OCI-LY3 (cell line): ENCODE measurements at regions not wholly inside any gene's neighbourhood (a gene's known extent, or its start where the extent isn't known, plus 50 kb on each side); places are given as distances from the start of the nearest gene placed in this dataset.

Source experiments
- H2AFZ ChIP-seq: fragments of 200-600, 300-600 bp; shearing (Covaris generic); 2 replicates; pipeline ENCODE4 v1.6.0; 2014; ENCODE audit warnings: antibody characterized with exemption, low read depth, low read length
- H3K27ac ChIP-seq: fragments of 200-600, 300-600 bp; sonication (generic); 2 replicates; pipeline ENCODE4 v1.5.1; 2014; ENCODE audit warnings: mild to moderate bottlenecking, low read length, moderate library complexity, mixed read lengths
- H3K27me3 ChIP-seq: fragments of 200-600, 300-600 bp; sonication (generic); 2 replicates; pipeline ENCODE4 v1.6.1; 2014; ENCODE audit warnings: low read depth, low read length, mixed read lengths
- H3K36me3 ChIP-seq: fragments of 200-600, 300-600 bp; sonication (generic); replicated peaks from 2 replicates; pipeline ENCODE3; 2014; ENCODE audit warnings: low read depth, low read length, mixed read lengths
- H3K4me1 ChIP-seq: fragments of 300-600, 200-600 bp; sonication (generic); 2 replicates; pipeline ENCODE4 v1.6.1; 2014; ENCODE audit warnings: low read length, mixed read lengths
- H3K4me2 ChIP-seq: fragments of 200-600, 300-600 bp; sonication (generic); 2 replicates; pipeline ENCODE4 v1.6.1; 2014; ENCODE audit warnings: low read length, mixed read lengths
- H3K4me3 ChIP-seq: fragments of 300-600, 200-600 bp; sonication (generic); 2 replicates; pipeline ENCODE4 v1.5.1; 2014; ENCODE audit warnings: antibody characterized with exemption, mild to moderate bottlenecking, low read length, moderate library complexity
- H3K79me2 ChIP-seq: fragments of 300-600, 200-600 bp; shearing (Covaris generic); 2 replicates; pipeline ENCODE4 v1.6.1; 2014; ENCODE audit warnings: mild to moderate bottlenecking, low read length, mixed read lengths
- H3K9ac ChIP-seq: fragments of 300-600, 200-600 bp; shearing (Covaris generic); 2 replicates; pipeline ENCODE4 v1.6.0; 2014; ENCODE audit warnings: mild to moderate bottlenecking, low read length, moderate library complexity
- H3K9me3 ChIP-seq: fragments of 200-600, 300-600 bp; shearing (Covaris generic); 2 replicates; pipeline ENCODE4 v1.6.1; 2014; ENCODE audit warnings: low read length, mixed read lengths; ENCODE audit not compliant: insufficient read depth
- H4K20me1 ChIP-seq: fragments of 200-600, 300-600 bp; sonication (generic); 2 replicates; pipeline ENCODE4 v1.6.1; 2016; ENCODE audit warnings: low read length, mixed read lengths; ENCODE audit not compliant: insufficient read depth
- EZH2phosphoT487 ChIP-seq: fragments of 200-600 bp; shearing (Covaris generic); IDR thresholded peaks from 2 replicates; pipeline ENCODE4 v1.6.1; 2018; ENCODE audit warnings: antibody characterized with exemption, mixed run types, low read depth
- TF ChIP-seq, protein P1 (sequence below): fragments of 200-600, 300-600 bp; sonication (generic); IDR thresholded peaks from 2 replicates; pipeline ENCODE4 v1.5.1; 2014; ENCODE audit warnings: antibody characterized with exemption, low read length, low read depth

DNA sequence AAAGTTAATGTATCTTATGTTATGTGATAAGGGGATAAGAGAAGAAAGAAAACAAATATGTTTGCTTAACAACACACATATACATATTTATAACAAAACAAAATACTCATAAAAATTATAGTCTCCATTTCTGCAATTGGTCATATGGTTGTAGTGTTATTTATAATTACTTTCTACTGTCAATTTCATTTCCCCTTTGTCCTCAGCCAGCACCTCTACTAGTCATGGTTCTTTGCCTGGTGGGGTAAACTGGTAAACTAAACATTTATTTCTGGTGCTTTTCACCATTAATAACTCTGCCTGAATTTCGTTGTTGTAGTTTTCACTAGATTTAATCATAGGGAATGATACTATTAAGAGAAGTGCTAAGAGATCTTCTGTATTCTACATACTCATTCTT lies 88.0 kb upstream of the ALCAM start:
- Histone ChIP-seq H4K20me1 (no peaks in the 10 kb centered on the region), H3K36me3 (no peaks in the 10 kb centered on the region), H2AFZ (no peak overlapping the region), H3K4me2 (no peak overlapping the region), H3K27me3 (no peaks in the 10 kb centered on the region), H3K4me3 (no peak overlapping the region), H3K4me1 (peaks cover 8% of the 10 kb centered on the region), H3K9me3 (no peaks in the 10 kb centered on the region), H3K27ac (no peak overlapping the region), H3K9ac (no peak overlapping the region), H3K79me2 (no peaks in the 10 kb centered on the region)
- no peak for TF ChIP-seq EZH2phosphoT487
- TF ChIP-seq, protein P1, sequence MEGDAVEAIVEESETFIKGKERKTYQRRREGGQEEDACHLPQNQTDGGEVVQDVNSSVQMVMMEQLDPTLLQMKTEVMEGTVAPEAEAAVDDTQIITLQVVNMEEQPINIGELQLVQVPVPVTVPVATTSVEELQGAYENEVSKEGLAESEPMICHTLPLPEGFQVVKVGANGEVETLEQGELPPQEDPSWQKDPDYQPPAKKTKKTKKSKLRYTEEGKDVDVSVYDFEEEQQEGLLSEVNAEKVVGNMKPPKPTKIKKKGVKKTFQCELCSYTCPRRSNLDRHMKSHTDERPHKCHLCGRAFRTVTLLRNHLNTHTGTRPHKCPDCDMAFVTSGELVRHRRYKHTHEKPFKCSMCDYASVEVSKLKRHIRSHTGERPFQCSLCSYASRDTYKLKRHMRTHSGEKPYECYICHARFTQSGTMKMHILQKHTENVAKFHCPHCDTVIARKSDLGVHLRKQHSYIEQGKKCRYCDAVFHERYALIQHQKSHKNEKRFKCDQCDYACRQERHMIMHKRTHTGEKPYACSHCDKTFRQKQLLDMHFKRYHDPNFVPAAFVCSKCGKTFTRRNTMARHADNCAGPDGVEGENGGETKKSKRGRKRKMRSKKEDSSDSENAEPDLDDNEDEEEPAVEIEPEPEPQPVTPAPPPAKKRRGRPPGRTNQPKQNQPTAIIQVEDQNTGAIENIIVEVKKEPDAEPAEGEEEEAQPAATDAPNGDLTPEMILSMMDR: no peak

DNA sequence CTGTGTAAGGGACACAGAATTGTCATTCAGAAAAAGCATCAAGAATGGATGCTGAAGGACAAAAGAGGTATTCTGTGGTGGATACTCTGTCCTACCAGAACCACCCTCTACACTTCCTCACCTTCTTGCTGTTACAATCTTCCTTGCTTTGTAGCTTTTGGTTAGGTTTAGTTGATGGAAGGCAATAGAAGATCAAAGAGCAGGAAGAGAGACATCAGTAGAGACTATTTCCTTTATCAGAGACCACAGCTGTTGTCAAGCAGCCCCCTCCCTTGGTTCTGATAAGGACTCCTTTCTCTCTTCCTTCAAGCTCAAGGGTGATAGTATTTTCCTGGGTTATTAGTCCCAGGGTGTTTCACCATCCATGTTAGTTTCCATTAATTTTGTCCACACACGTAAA lies 84.7 kb upstream of the ALCAM start:
- TF ChIP-seq, protein P1: no peak
- TF ChIP-seq EZH2phosphoT487: no peak
- Histone ChIP-seq H3K9ac (no peak overlapping the region), H3K4me1 (peaks cover 8% of the 10 kb centered on the region), H3K27me3 (no peaks in the 10 kb centered on the region), H3K27ac (no peak overlapping the region), H3K4me2 (no peak overlapping the region), H3K36me3 (no peaks in the 10 kb centered on the region), H4K20me1 (no peaks in the 10 kb centered on the region), H2AFZ (no peak overlapping the region; the same call in 1 of the 2 replicates), H3K4me3 (no peak overlapping the region), H3K79me2 (no peaks in the 10 kb centered on the region), H3K9me3 (no peaks in the 10 kb centered on the region)

DNA sequence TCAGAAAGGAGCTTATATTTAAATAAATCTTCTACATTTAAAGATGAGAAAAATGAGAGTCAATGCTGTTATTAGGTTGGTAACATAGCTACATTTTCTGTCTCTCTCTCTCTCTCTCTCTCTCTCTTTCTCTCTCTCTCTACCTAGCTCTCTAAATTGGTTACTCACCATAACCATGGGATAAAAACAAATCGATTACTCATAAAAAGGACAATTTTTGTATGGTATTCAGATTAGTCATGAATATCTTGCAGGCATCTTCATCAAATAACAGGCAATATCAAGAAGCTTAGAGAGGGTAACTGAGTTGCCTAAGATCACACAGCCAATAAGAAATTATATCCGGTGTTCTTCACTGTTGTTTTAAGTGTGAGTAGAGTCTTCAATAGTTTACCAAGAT lies 81.8 kb upstream of the ALCAM start:
- Histone ChIP-seq H4K20me1 (no peaks in the 10 kb centered on the region), H3K36me3 (no peaks in the 10 kb centered on the region), H3K27ac (no peak overlapping the region), H2AFZ (no peak overlapping the region), H3K9me3 (no peaks in the 10 kb centered on the region), H3K9ac (no peak overlapping the region), H3K4me1 (no peaks in the 10 kb centered on the region; the same call in 1 of the 2 replicates), H3K79me2 (no peaks in the 10 kb centered on the region), H3K27me3 (no peaks in the 10 kb centered on the region), H3K4me3 (no peak overlapping the region), H3K4me2 (no peak overlapping the region)
- TF ChIP-seq EZH2phosphoT487: no peak
- TF ChIP-seq, protein P1: no peak

DNA sequence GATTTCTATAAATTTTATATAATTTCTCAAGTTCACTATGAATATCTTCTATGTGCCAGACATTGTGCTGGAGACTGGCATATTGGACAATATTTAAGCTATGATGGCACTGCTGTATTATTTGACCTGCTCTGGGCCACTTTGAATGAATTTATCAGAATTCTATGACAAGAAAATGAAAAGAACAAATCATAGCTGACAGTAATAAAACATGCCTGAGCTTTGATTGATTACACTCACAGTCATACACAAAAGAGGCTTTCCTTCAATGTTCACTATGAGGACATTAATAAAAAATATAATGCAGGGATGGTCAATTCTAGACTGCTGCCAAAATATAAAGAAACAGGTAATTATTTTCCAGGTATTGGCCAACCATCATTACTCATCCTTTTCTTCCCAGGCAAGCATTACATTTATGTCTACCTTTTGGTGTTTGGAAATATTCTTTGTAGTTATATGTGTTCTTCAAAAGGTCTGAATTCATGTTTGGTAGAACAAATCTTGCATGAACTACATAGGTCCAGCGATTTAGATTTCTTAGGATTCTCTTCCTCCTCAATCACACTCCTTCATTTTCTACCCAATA lies 81.0 kb upstream of the ALCAM start:
- H3K79me2 ChIP-seq: no peaks in the 10 kb centered on the region
- H3K4me1 ChIP-seq: no peaks in the 10 kb centered on the region; the same call in 1 of the 2 replicates
- no peak overlapping the region for H3K27ac ChIP-seq
- H3K9ac ChIP-seq: no peak overlapping the region
- H3K9me3 ChIP-seq: no peaks in the 10 kb centered on the region
- no peak overlapping the region for H2AFZ ChIP-seq
- H3K36me3 ChIP-seq: no peaks in the 10 kb centered on the region
- no peak for TF ChIP-seq EZH2phosphoT487
- TF ChIP-seq, protein P1: no peak
- no peak overlapping the region for H3K4me2 ChIP-seq
- H3K4me3 ChIP-seq: no peak overlapping the region
- H3K27me3 ChIP-seq: no peaks in the 10 kb centered on the region
- no peaks in the 10 kb centered on the region for H4K20me1 ChIP-seq
